ENCODE measurements at regions not wholly inside any gene's neighbourhood (a gene's known extent, or its start where the extent isn't known, plus 50 kb on each side); places are given as distances from the start of the nearest gene placed in this dataset.
"Not testable (repeated sequence)": the region's sequence is repeated elsewhere in the genome, so short reads cannot be mapped to it uniquely, and the experiment has no call there.

GRCh38 chr14:46147452-46147851 lies 504.1 kb downstream of the RPL10L start:
- no peak overlapping the region for H3K4me3 ChIP-seq (ENCODE audit: low read length)
- TF ChIP-seq, protein P1, sequence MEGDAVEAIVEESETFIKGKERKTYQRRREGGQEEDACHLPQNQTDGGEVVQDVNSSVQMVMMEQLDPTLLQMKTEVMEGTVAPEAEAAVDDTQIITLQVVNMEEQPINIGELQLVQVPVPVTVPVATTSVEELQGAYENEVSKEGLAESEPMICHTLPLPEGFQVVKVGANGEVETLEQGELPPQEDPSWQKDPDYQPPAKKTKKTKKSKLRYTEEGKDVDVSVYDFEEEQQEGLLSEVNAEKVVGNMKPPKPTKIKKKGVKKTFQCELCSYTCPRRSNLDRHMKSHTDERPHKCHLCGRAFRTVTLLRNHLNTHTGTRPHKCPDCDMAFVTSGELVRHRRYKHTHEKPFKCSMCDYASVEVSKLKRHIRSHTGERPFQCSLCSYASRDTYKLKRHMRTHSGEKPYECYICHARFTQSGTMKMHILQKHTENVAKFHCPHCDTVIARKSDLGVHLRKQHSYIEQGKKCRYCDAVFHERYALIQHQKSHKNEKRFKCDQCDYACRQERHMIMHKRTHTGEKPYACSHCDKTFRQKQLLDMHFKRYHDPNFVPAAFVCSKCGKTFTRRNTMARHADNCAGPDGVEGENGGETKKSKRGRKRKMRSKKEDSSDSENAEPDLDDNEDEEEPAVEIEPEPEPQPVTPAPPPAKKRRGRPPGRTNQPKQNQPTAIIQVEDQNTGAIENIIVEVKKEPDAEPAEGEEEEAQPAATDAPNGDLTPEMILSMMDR (conservative IDR thresholded peaks at IDR 0.05; ENCODE audit: low read depth, low read length): no peak
- no peak for DNase-seq (ENCODE audit: low read depth)

GRCh38 chr14:46147024-46147423 lies 504.6 kb downstream of the RPL10L start:
- no peak overlapping the region for H3K4me3 ChIP-seq (ENCODE audit: low read length)
- DNase-seq (ENCODE audit: low read depth): no peak
- TF ChIP-seq, protein P1 (conservative IDR thresholded peaks at IDR 0.05; ENCODE audit: low read depth, low read length): no peak

DNA sequence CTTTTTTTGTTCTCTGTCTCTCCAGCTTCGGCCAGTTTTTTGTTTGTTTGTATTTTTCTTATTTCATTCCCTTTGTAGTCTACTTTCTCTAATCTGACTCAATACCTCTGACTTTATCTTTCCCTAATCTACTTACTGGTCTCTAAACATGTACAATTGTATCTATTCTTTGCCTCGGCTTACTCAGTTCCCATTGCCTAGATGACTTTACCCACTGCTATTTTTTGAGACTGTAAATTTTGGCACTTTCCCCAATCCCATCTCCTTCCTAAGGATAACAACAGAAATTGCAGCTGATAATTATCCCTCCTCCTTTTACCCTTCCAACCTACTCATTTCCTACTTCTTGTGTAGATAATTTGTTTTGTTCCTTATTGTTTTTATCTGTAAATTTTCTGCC lies 511.1 kb downstream of the RPL10L start:
- TF ChIP-seq, protein P1 (conservative IDR thresholded peaks at IDR 0.05; ENCODE audit: low read depth, low read length): no peak
- DNase-seq (ENCODE audit: low read depth): no peak

GRCh38 chr14:46139649-46140048 lies 511.9 kb downstream of the RPL10L start:
- no peak for DNase-seq (ENCODE audit: low read depth)
- TF ChIP-seq, protein P1 (conservative IDR thresholded peaks at IDR 0.05; ENCODE audit: low read depth, low read length): no peak
- no peak overlapping the region for H3K4me3 ChIP-seq (ENCODE audit: low read length)

More for the DNA sequence above, 511.1 kb downstream of the RPL10L start:
- no peak overlapping the region for H3K4me3 ChIP-seq (ENCODE audit: low read length)

DNA sequence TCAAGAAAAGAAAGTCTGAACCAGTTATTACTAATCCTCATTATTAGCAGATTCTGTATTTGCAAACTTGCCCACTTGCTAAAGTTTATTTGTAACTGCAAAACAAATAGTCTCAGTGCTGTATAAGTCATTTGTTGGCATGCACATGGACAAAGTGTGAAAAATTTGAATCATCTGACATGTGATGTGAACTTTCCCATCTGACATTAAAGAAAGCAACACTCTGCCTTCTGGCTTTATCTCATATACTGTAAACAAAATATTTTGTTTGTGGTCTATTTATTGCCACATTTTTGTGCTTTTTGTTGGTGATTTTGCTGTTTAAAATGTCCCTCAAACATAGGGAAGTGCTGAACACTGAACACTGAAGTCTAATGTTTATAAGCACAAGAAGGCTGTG lies 513.8 kb downstream of the RPL10L start:
- no peak for DNase-seq (ENCODE audit: low read depth)
- TF ChIP-seq, protein P1 (conservative IDR thresholded peaks at IDR 0.05; ENCODE audit: low read depth, low read length): no peak

GRCh38 chr14:46136456-46136855 lies 515.1 kb downstream of the RPL10L start:
- H3K4me3 ChIP-seq (ENCODE audit: low read length): no peak overlapping the region
- TF ChIP-seq, protein P1 (conservative IDR thresholded peaks at IDR 0.05; ENCODE audit: low read depth, low read length): no peak
- no peak for DNase-seq (ENCODE audit: low read depth)

More for the DNA sequence above, 513.8 kb downstream of the RPL10L start:
- H3K4me3 ChIP-seq (ENCODE audit: low read length): no peak overlapping the region

DNA sequence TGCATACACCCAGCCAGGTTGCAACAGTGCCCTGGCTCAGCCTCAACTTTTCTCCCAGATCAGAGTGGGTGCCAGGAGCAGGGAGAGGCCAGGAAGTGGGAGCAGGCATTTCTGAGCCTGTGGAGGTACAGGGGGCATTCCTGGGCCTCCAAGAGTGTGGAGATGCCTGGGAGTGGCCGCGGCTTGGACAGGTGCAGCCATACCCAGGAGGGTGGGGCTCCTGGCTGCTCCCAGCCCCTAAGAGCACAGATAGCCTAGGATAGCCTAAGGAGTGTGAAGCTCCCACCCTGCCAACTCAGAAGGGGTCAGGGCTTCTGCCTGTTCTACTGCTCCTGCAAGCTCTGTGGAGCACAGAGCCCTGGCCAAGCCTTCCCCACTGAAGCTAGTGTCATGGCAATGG lies 543.4 kb downstream of the RPL10L start:
- no peak for DNase-seq (ENCODE audit: low read depth)
- TF ChIP-seq, protein P1 (conservative IDR thresholded peaks at IDR 0.05; ENCODE audit: low read depth, low read length): no peak
- H3K4me3 ChIP-seq (ENCODE audit: low read length): no peak overlapping the region

GRCh38 chr14:46100901-46101300 lies 550.7 kb downstream of the RPL10L start:
- not testable (repeated sequence) for DNase-seq (ENCODE audit: low read depth); H3K4me3 ChIP-seq (ENCODE audit: low read length)
